ENCODE measurements at regions not wholly inside any gene's neighbourhood (a gene's known extent, or its start where the extent isn't known, plus 50 kb on each side); places are given as distances from the start of the nearest gene placed in this dataset.
A peak's percentile ranks its signal among the peaks of the same experiment; 100 is the strongest.
"Not testable (repeated sequence)": the region's sequence is repeated elsewhere in the genome, so short reads cannot be mapped to it uniquely, and the experiment has no call there.

DNA sequence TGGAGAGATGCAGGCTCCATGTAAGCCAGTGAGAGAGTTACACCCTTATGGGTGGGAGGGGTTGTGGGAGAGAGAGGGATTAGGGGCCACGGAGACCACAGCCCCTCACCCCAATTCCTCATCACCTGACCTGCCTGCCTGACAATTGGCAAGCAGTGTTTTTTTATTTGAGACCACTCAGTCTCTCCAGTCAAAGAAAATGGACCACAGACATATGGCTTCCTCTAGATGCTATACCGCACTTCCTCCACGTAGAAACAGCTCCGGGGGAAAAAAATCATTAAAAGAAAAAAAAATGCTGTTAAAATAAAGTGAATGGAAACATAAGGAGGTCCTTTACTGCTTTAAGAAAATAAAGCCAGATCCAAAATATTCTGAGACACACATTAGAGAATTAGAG is 152.7 kb downstream of the MYLK4 start:
- in situ Hi-C loops (cut with HindIII; ENCODE audit: low pct_unique_long_range_greater_than_20kb, low sequenced_read_pairs) (no loop called here), intact Hi-C loops (cut with micrococcal nuclease; ENCODE audit: unreplicated experiment) (no loop called here)
- Histone ChIP-seq H3K9me3 (ENCODE audit: control insufficient read depth, insufficient read depth, low read depth, low read length) (no peaks in the 10 kb centered on the region), H3K27ac (ENCODE audit: low read length) (no peak overlapping the region), H3K27me3 (ENCODE audit: control insufficient read depth, insufficient read depth, low read length) (0 out of 2 replicates have a peak, but pooled peaks cover 1% of the 10 kb centered on the region), H3K4me3 (ENCODE audit: low read depth in 2 of 2, low read length in 2 of 2) (no peak overlapping the region), H3K4me1 (ENCODE audit: control insufficient read depth, insufficient read depth, low read length) (no peaks in the 10 kb centered on the region), H3K36me3 (ENCODE audit: control insufficient read depth, insufficient read depth, low read length) (no peaks in the 10 kb centered on the region)
- DNase-seq (ENCODE audit: low read depth, low spot score) = no peak
- CTCF ChIA-PET = no interaction called here
- no TSS peak for BruUV-seq (replicated peaks)
- no peak for TF ChIP-seq TCF7L2 (IDR thresholded peaks at IDR 0.05; ENCODE audit: low read depth, low read length)
- POLR2A ChIA-PET = no interaction called here
- ATAC-seq = no peak

DNA sequence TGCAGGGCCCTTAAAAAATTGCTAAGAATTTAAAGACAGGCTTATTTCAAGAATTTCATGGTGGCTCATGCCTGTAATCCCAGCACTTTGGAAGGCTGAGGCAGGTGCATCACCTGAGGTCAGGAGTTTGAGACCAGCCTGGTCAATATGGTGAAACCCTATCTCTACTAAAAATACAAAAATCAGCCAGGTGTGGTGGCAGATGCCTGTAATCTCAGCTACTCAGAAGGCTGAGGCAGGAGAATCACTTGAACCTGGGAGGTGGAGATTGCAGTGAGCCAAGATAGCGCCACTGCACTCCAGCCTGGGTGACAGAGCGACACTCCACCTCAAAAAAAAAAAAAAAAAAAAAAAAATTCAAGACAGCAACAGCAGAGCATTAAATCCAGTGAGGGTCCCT is 153.3 kb downstream of the MYLK4 start:
- H3K27me3 ChIP-seq (ENCODE audit: control insufficient read depth, insufficient read depth, low read length); H3K4me1 ChIP-seq (ENCODE audit: control insufficient read depth, insufficient read depth, low read length); H3K9me3 ChIP-seq (ENCODE audit: control insufficient read depth, insufficient read depth, low read depth, low read length); DNase-seq (ENCODE audit: low read depth, low spot score); H3K36me3 ChIP-seq (ENCODE audit: control insufficient read depth, insufficient read depth, low read length); CTCF ChIA-PET; ATAC-seq; in situ Hi-C loops (cut with HindIII; ENCODE audit: low pct_unique_long_range_greater_than_20kb, low sequenced_read_pairs); H3K4me3 ChIP-seq (ENCODE audit: low read depth in 2 of 2, low read length in 2 of 2); intact Hi-C loops (cut with micrococcal nuclease; ENCODE audit: unreplicated experiment); BruUV-seq (replicated peaks); H3K27ac ChIP-seq (ENCODE audit: low read length); POLR2A ChIA-PET: not testable (repeated sequence)

DNA sequence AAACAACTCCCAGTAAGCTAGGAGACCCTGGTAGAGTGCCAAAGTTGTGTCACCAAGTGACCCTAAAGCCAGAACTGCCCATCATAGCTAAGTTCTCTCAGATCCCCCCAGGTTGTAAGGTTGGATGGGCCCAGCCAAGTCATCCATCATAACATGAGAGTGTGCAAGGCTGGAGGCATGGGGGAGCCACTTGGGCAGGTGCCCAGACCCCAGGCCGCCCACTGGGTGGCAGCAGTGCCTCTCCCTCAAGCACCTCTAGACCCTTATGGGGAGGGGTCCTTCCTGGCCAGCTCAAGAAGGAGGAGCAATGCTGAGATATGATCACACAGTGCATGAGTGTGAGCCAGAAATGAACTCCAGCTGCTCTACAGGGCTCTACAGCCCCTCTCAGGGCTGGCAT is 154.5 kb downstream of the MYLK4 start:
- POLR2A ChIA-PET = no interaction called here

DNA sequence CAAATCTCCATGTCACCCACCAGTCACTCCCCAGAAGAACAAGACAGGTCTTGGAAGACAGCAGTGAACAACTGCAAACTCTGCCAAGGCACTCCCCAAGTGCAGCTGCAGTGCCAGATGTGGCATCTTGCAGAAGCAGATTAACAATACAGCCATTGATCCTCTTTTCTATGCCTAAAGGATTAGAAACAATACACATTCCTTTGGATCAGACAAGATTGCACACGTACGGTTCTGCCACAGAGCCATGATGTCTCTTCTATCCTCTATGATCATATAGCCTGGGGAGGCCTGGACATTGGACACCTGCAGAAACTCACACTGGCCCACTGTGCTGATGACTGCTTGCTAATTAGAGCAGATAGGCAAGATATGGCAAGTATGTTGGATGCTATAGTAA is 155.9 kb downstream of the MYLK4 start:
- Histone ChIP-seq H3K27ac (ENCODE audit: low read length) (no peak overlapping the region), H3K4me3 (ENCODE audit: low read depth in 2 of 2, low read length in 2 of 2) (no peak overlapping the region), H3K36me3 (ENCODE audit: control insufficient read depth, insufficient read depth, low read length) (no peaks in the 10 kb centered on the region), H3K27me3 (ENCODE audit: control insufficient read depth, insufficient read depth, low read length) (no peaks in the 10 kb centered on the region), H3K9me3 (ENCODE audit: control insufficient read depth, insufficient read depth, low read depth, low read length) (no peaks in the 10 kb centered on the region), H3K4me1 (ENCODE audit: control insufficient read depth, insufficient read depth, low read length) (no peaks in the 10 kb centered on the region)
- no TSS peak for BruUV-seq (replicated peaks)
- DNase-seq (ENCODE audit: low read depth, low spot score) (no peak), ATAC-seq (no peak)
- TF ChIP-seq TCF7L2 (IDR thresholded peaks at IDR 0.05; ENCODE audit: low read depth, low read length) = no peak
- TF ChIP-seq, protein P1, sequence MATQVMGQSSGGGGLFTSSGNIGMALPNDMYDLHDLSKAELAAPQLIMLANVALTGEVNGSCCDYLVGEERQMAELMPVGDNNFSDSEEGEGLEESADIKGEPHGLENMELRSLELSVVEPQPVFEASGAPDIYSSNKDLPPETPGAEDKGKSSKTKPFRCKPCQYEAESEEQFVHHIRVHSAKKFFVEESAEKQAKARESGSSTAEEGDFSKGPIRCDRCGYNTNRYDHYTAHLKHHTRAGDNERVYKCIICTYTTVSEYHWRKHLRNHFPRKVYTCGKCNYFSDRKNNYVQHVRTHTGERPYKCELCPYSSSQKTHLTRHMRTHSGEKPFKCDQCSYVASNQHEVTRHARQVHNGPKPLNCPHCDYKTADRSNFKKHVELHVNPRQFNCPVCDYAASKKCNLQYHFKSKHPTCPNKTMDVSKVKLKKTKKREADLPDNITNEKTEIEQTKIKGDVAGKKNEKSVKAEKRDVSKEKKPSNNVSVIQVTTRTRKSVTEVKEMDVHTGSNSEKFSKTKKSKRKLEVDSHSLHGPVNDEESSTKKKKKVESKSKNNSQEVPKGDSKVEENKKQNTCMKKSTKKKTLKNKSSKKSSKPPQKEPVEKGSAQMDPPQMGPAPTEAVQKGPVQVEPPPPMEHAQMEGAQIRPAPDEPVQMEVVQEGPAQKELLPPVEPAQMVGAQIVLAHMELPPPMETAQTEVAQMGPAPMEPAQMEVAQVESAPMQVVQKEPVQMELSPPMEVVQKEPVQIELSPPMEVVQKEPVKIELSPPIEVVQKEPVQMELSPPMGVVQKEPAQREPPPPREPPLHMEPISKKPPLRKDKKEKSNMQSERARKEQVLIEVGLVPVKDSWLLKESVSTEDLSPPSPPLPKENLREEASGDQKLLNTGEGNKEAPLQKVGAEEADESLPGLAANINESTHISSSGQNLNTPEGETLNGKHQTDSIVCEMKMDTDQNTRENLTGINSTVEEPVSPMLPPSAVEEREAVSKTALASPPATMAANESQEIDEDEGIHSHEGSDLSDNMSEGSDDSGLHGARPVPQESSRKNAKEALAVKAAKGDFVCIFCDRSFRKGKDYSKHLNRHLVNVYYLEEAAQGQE (IDR thresholded peaks at IDR 0.05; ENCODE audit: insufficient read depth in 1 of 2, low read depth in 2 of 2, low read length in 1 of 2) = no peak
- in situ Hi-C loops (cut with HindIII; ENCODE audit: low pct_unique_long_range_greater_than_20kb, low sequenced_read_pairs) = no loop called here
- CTCF ChIA-PET = no interaction called here
- POLR2A ChIA-PET = no interaction called here
- intact Hi-C loops (cut with micrococcal nuclease; ENCODE audit: unreplicated experiment) = no loop called here

More for the DNA sequence above, 154.5 kb downstream of the MYLK4 start:
- H3K4me3 ChIP-seq (ENCODE audit: low read depth in 2 of 2, low read length in 2 of 2) = no peak overlapping the region
- intact Hi-C loops (cut with micrococcal nuclease; ENCODE audit: unreplicated experiment) (no loop called here), in situ Hi-C loops (cut with HindIII; ENCODE audit: low pct_unique_long_range_greater_than_20kb, low sequenced_read_pairs) (no loop called here)
- H3K27me3 ChIP-seq (ENCODE audit: control insufficient read depth, insufficient read depth, low read length) = no peaks in the 10 kb centered on the region
- TF ChIP-seq SIN3A (IDR thresholded peaks at IDR 0.05; ENCODE audit: borderline replicate concordance, insufficient read depth, low read depth, low read length) (no peak), POLR2AphosphoS5 (IDR thresholded peaks at IDR 0.05; ENCODE audit: low read depth, low read length) (no peak)
- TF ChIP-seq, protein P2, sequence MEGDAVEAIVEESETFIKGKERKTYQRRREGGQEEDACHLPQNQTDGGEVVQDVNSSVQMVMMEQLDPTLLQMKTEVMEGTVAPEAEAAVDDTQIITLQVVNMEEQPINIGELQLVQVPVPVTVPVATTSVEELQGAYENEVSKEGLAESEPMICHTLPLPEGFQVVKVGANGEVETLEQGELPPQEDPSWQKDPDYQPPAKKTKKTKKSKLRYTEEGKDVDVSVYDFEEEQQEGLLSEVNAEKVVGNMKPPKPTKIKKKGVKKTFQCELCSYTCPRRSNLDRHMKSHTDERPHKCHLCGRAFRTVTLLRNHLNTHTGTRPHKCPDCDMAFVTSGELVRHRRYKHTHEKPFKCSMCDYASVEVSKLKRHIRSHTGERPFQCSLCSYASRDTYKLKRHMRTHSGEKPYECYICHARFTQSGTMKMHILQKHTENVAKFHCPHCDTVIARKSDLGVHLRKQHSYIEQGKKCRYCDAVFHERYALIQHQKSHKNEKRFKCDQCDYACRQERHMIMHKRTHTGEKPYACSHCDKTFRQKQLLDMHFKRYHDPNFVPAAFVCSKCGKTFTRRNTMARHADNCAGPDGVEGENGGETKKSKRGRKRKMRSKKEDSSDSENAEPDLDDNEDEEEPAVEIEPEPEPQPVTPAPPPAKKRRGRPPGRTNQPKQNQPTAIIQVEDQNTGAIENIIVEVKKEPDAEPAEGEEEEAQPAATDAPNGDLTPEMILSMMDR (IDR thresholded peaks at IDR 0.05) = peak; percentile 37; the same call in 1 of the 2 replicates
- H3K9me3 ChIP-seq (ENCODE audit: control insufficient read depth, insufficient read depth, low read depth, low read length) = no peaks in the 10 kb centered on the region
- ATAC-seq (no peak), DNase-seq (ENCODE audit: low read depth, low spot score) (no peak)
- CTCF ChIA-PET = no interaction called here
- BruUV-seq (replicated peaks) = no TSS peak
- no peaks in the 10 kb centered on the region for H3K4me1 ChIP-seq (ENCODE audit: control insufficient read depth, insufficient read depth, low read length)
- no peak overlapping the region for H3K27ac ChIP-seq (ENCODE audit: low read length)
- H3K36me3 ChIP-seq (ENCODE audit: control insufficient read depth, insufficient read depth, low read length) = no peaks in the 10 kb centered on the region

Measured in Panc1 (cell line).